Upper lobe of left lung (tissue), 4 donors: ENCODE measurements at regions not wholly inside any gene's neighbourhood (a gene's known extent, or its start where the extent isn't known, plus 50 kb on each side); places are given as distances from the start of the nearest gene placed in this dataset.

Source experiments
- POLR2A ChIP-seq, 4 donors: fragments of 450-650 bp; IDR thresholded peaks; one replicate each; pipeline ENCODE4 v1.5.1; 2016 to 2017; ENCODE audit warnings: antibody characterized with exemption in 4 of 4, mild to moderate bottlenecking in 2 of 4
- TF ChIP-seq, protein P1 (sequence below), 6 experiments: fragments of 450-650 bp in 4 of 6; fragments of 200-600 bp in 2 of 6; sonication (generic) in 2 of 6; IDR thresholded peaks; one replicate each; pipeline ENCODE4 v1.5.1; 2016 to 2019; ENCODE audit warnings: antibody characterized with exemption in 6 of 6

DNA sequence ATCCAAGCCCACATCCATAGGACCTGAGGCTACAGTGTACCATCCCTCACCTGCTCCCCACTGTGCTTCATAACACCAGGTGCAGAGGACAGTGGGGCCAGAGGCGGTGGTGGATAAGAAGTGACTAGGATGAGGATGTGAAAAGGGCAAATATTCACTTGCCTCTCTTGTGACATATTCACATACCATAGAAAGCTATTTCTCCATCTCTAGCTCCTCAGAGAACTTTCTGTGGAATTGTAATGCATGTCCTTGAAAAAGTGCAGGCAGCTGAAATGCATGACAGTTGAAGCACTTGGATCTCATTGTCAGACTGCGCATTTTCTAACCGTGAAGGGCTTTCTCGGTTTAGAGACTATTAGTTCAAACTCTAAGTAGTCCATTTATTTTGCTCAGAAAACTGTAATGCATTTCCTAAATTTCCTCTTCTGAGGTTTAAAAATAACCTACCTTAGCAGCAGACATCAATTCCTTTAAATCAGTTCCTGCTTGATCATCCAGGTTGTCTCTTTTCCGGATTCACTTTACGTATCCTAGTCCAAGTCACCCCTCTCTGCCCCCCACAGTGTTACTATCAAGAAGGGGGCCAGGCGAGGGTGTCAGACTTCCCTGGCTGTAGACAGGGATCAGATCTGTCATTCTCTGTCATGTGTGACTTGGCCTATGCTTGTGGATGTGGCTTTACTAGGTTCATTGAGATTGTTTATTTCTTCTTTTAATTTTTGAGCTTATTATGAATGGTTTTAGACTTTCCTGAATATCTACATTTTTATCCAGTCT lies 984.0 kb upstream of the TMEM132C start:
- TF ChIP-seq, protein P1, sequence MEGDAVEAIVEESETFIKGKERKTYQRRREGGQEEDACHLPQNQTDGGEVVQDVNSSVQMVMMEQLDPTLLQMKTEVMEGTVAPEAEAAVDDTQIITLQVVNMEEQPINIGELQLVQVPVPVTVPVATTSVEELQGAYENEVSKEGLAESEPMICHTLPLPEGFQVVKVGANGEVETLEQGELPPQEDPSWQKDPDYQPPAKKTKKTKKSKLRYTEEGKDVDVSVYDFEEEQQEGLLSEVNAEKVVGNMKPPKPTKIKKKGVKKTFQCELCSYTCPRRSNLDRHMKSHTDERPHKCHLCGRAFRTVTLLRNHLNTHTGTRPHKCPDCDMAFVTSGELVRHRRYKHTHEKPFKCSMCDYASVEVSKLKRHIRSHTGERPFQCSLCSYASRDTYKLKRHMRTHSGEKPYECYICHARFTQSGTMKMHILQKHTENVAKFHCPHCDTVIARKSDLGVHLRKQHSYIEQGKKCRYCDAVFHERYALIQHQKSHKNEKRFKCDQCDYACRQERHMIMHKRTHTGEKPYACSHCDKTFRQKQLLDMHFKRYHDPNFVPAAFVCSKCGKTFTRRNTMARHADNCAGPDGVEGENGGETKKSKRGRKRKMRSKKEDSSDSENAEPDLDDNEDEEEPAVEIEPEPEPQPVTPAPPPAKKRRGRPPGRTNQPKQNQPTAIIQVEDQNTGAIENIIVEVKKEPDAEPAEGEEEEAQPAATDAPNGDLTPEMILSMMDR (IDR thresholded peaks at IDR 0.05), result no peak
- no peak for TF ChIP-seq POLR2A (IDR thresholded peaks at IDR 0.05)
